Ovary (tissue), 7 donors: ENCODE measurements at regions not wholly inside any gene's neighbourhood (a gene's known extent, or its start where the extent isn't known, plus 50 kb on each side); places are given as distances from the start of the nearest gene placed in this dataset.

Experiments
- DNase-seq, 5 donors: peaks; one replicate each; pipeline ENCODE4 v3.0.0-alpha.2; 2019 to 2020
- H3K27ac ChIP-seq, 2 donors: fragments of 200-600 bp; one replicate each; pipeline versions ENCODE4 v1.5.1 to v1.8.0; 2019 to 2022
- H3K27me3 ChIP-seq: fragments of 200-600 bp; one replicate; pipeline ENCODE4 v1.8.0; 2022
- H3K36me3 ChIP-seq: fragments of 200-600 bp; sonication (generic); one replicate; pipeline ENCODE4 v1.5.1; 2019
- H3K4me1 ChIP-seq: one replicate; pipeline ENCODE4 v1.8.1; 2013; ENCODE audit warnings: mild to moderate bottlenecking, moderate library complexity; ENCODE audit not compliant: insufficient read depth
- H3K4me3 ChIP-seq: fragments of 200-600 bp; sonication (generic); one replicate; pipeline ENCODE4 v1.5.1; 2017
- H3K9me3 ChIP-seq, 2 donors: fragments of 200-600 bp in 1 of 2; sonication (generic) in 1 of 2; one replicate each; pipeline versions ENCODE4 v1.5.1 to v1.8.1; 2013 to 2019; ENCODE audit warnings: mild to moderate bottlenecking in 1 of 2, moderate library complexity in 1 of 2
- CTCF ChIP-seq, 3 donors: fragments of 450-650 bp in 2 of 3; fragments of 200-600 bp in 1 of 3; IDR thresholded peaks; one replicate each; pipeline versions ENCODE4 v1.5.1 to v1.8.0; 2016 to 2022; ENCODE audit warnings: antibody characterized with exemption in 3 of 3, mild to moderate bottlenecking in 1 of 3
- EP300 ChIP-seq: sonication (generic); formaldehyde crosslinking; IDR thresholded peaks from one replicate; pipeline ENCODE4 v1.6.1; 2017; ENCODE audit warnings: antibody characterized with exemption
- POLR2A ChIP-seq: fragments of 450-650 bp; IDR thresholded peaks from one replicate; pipeline ENCODE4 v1.6.1; 2017; ENCODE audit warnings: antibody characterized with exemption, mild to moderate bottlenecking, moderate library complexity
- WGBS, 3 donors: extraction: QIAGEN DNeasy Blood & Tissue Kit in 1 of 3; methylation state at CpG; one replicate each; pipeline versions ENCODE4 v1.1.5 to v1.1.7; 2013 to 2017; 5-methylcytosine and 5-hydroxymethylcytosine counted together
- intact Hi-C, 4 donors: fragments of 100-400 bp; cut with DNase I; formaldehyde crosslinking; loops; one replicate each; pipeline versions ENCODE4 v1.11.0 to v1.15.1; 2022 to 2023
- donor health status: DM: no; HTN: no; CAD: no; lungs with moderate emphysema.
- donor health status: DM: no; HTN: no; CAD: no.
- donor health status: Bipolar disorder and iron deficiency.
- donor health status: DM: no; HTN: no; CAD: no.
- donor health status: DM: yes; HTN: yes; CAD: no.

- Histone ChIP-seq H3K36me3 (no peaks in the 10 kb centered on the region), H3K4me1 (no peaks in the 10 kb centered on the region), H3K27ac (no peak overlapping the region), H3K4me3 (no peak overlapping the region), H3K9me3 (no peaks in the 10 kb centered on the region), H3K27me3 (no peaks in the 10 kb centered on the region)
- TF ChIP-seq CTCF (IDR thresholded peaks at IDR 0.05), result no peak
- TF ChIP-seq POLR2A, result no peak
- no peak for TF ChIP-seq EP300
- DNase-seq, result no peak
- 63 to 74% (median 66%) methylated on average over 2 of the region's 2 CpGs for WGBS, 3 donors
- intact Hi-C loops, result no loop called here
Observed at GRCh38 chr18:27713037-27713737, 463.7 kb downstream of the CDH2 start.

- intact Hi-C loops, result no loop called here
- DNase-seq, result no peak
- no peak overlapping the region for H3K27ac ChIP-seq
- no peaks in the 10 kb centered on the region for H3K27me3 ChIP-seq
- no peaks in the 10 kb centered on the region for H3K36me3 ChIP-seq
- TF ChIP-seq CTCF (IDR thresholded peaks at IDR 0.05), result no peak
- no peak for TF ChIP-seq EP300
- no peak for TF ChIP-seq POLR2A
- 63 to 69% (median 64%) methylated on average over 2 of the region's 2 CpGs for WGBS, 3 donors
- no peak overlapping the region for H3K4me3 ChIP-seq
- H3K9me3 ChIP-seq, result no peaks in the 10 kb centered on the region
- H3K4me1 ChIP-seq, result no peaks in the 10 kb centered on the region
Observed at GRCh38 chr18:27712066-27712465, 464.9 kb downstream of the CDH2 start.

- Histone ChIP-seq H3K4me1 (no peaks in the 10 kb centered on the region), H3K9me3 (no peaks in the 10 kb centered on the region), H3K4me3 (no peak overlapping the region), H3K36me3 (no peaks in the 10 kb centered on the region), H3K27ac (no peak overlapping the region), H3K27me3 (no peaks in the 10 kb centered on the region)
- TF ChIP-seq CTCF (IDR thresholded peaks at IDR 0.05) (no peak), POLR2A (no peak), EP300 (no peak)
- intact Hi-C loops, result no loop called here
- no peak for DNase-seq
Observed at GRCh38 chr18:27711382-27711781, 465.5 kb downstream of the CDH2 start.

GRCh38 chr18:27709344-27709743 is 467.6 kb downstream of the CDH2 start:
- WGBS, 3 donors, result 88 to 90% (median 90%) methylated on average over 1 of the region's 1 CpG
- TF ChIP-seq EP300, result no peak
- no peak for TF ChIP-seq CTCF (IDR thresholded peaks at IDR 0.05)
- no peak for TF ChIP-seq POLR2A
- intact Hi-C loops, result no loop called here

More at GRCh38 chr18:27709344-27709743, 467.6 kb downstream of the CDH2 start:
- Histone ChIP-seq H3K27ac (no peak overlapping the region), H3K27me3 (no peaks in the 10 kb centered on the region), H3K9me3 (no peaks in the 10 kb centered on the region), H3K36me3 (no peaks in the 10 kb centered on the region), H3K4me1 (no peaks in the 10 kb centered on the region), H3K4me3 (no peak overlapping the region)
- DNase-seq, result no peak
